ENCODE measurements at regions not wholly inside any gene's neighbourhood (a gene's known extent, or its start where the extent isn't known, plus 50 kb on each side); places are given as distances from the start of the nearest gene placed in this dataset.
"Not testable (repeated sequence)": the region's sequence is repeated elsewhere in the genome, so short reads cannot be mapped to it uniquely, and the experiment has no call there.

GRCh38 chr16:64730261-64730660, 391.6 kb downstream of the CDH11 start:
- DNase-seq (ENCODE audit: low read depth), result no peak

- DNase-seq (ENCODE audit: low read depth), result no peak
Measured at GRCh38 chr16:64724339-64724738, 397.5 kb downstream of the CDH11 start.

GRCh38 chr16:64718486-64718885, 403.4 kb downstream of the CDH11 start:
- DNase-seq (ENCODE audit: low read depth), result no peak

GRCh38 chr16:64717871-64718270, 404.0 kb downstream of the CDH11 start:
- no peak for DNase-seq (ENCODE audit: low read depth)

- no peak for DNase-seq (ENCODE audit: low read depth)
Measured at GRCh38 chr16:64715624-64716023, 406.2 kb downstream of the CDH11 start.

- DNase-seq (ENCODE audit: low read depth), result no peak
Measured at GRCh38 chr16:64712026-64712425, 409.8 kb downstream of the CDH11 start.

- DNase-seq (ENCODE audit: low read depth), result no peak
Measured at GRCh38 chr16:64711596-64711995, 410.3 kb downstream of the CDH11 start.

GRCh38 chr16:64711026-64711425, 410.8 kb downstream of the CDH11 start:
- DNase-seq (ENCODE audit: low read depth), result no peak

- no peak for DNase-seq (ENCODE audit: low read depth)
Measured at GRCh38 chr16:64705443-64705842, 416.4 kb downstream of the CDH11 start.

GRCh38 chr16:64704386-64704785, 417.5 kb downstream of the CDH11 start:
- no peak for DNase-seq (ENCODE audit: low read depth)

GRCh38 chr16:64702415-64702814, 419.4 kb downstream of the CDH11 start:
- DNase-seq (ENCODE audit: low read depth), result no peak

GRCh38 chr16:64700628-64701027, 421.2 kb downstream of the CDH11 start:
- no peak for DNase-seq (ENCODE audit: low read depth)

GRCh38 chr16:64696866-64697265, 425.0 kb downstream of the CDH11 start:
- DNase-seq (ENCODE audit: low read depth), result no peak

GRCh38 chr16:64695684-64696083, 426.2 kb downstream of the CDH11 start:
- peak; percentile 8 for DNase-seq (ENCODE audit: low read depth)

GRCh38 chr16:64693946-64694345, 427.9 kb downstream of the CDH11 start:
- no peak for DNase-seq (ENCODE audit: low read depth)

- no peak for DNase-seq (ENCODE audit: low read depth)
Measured at GRCh38 chr16:64687786-64688185, 434.1 kb downstream of the CDH11 start.

GRCh38 chr16:64687123-64687522, 434.7 kb downstream of the CDH11 start:
- no peak for DNase-seq (ENCODE audit: low read depth)

- DNase-seq (ENCODE audit: low read depth), result no peak
Measured at GRCh38 chr16:64679976-64680690, 441.7 kb downstream of the CDH11 start.

- no peak for DNase-seq (ENCODE audit: low read depth)
Measured at GRCh38 chr16:64669573-64669972, 452.3 kb downstream of the CDH11 start.

- no peak for DNase-seq (ENCODE audit: low read depth)
Measured at GRCh38 chr16:64667334-64667877, 454.5 kb downstream of the CDH11 start.

- DNase-seq (ENCODE audit: low read depth), result not testable (repeated sequence)
Measured at GRCh38 chr16:64662312-64662711, 459.6 kb downstream of the CDH11 start.

GRCh38 chr16:64659866-64660265, 462.0 kb downstream of the CDH11 start:
- no peak for DNase-seq (ENCODE audit: low read depth)

- DNase-seq (ENCODE audit: low read depth), result no peak
Measured at GRCh38 chr16:64657316-64658011, 464.4 kb downstream of the CDH11 start.
